H1 (cell line): ENCODE measurements at regions not wholly inside any gene's neighbourhood (a gene's known extent, or its start where the extent isn't known, plus 50 kb on each side); places are given as distances from the start of the nearest gene placed in this dataset.
A peak's percentile ranks its signal among the peaks of the same experiment; 100 is the strongest.

ENCODE experiments used
- CTCF ChIA-PET: fragments of 300-600 bp; sonication (Branson Sonifier 250); formaldehyde crosslinking; loops from one replicate; lab custom pipeline; 2021; ENCODE audit not compliant: partially characterized antibody; lab: Charles Lee
- POLR2A ChIA-PET: fragments of 300-600 bp; sonication (Branson Sonifier 250); formaldehyde crosslinking; loops from one replicate; lab custom pipeline; 2021; ENCODE audit warnings: inconsistent platforms; ENCODE audit not compliant: partially characterized antibody; lab: Charles Lee
- DNase-seq, 2 experiments: peaks; one replicate each; pipeline versions ENCODE4 v3.0.0 to v3.0.0-alpha.2; 2010 to 2022; ENCODE audit warnings: low spot score in 2 of 2, low read depth in 1 of 2, mixed read lengths in 1 of 2
- FAIRE-seq: peaks from 2 replicates; lab custom pipeline; 2011; peaks lifted over from hg19 to GRCh38; lab: Jason Lieb, UNC
- H2AFZ ChIP-seq: 2 replicates; pipeline ENCODE4 v1.8.1; 2012; ENCODE audit warnings: low read length, inconsistent platforms
- H2AK5ac ChIP-seq: 2 replicates; pipeline ENCODE4 v1.6.1; 2013; ENCODE audit warnings: low read depth, low read length
- H2BK120ac ChIP-seq: replicated peaks from 2 replicates; pipeline ENCODE3; 2013; ENCODE audit warnings: low read depth, low read length, inconsistent platforms
- H2BK12ac ChIP-seq: 2 replicates; pipeline ENCODE4 v1.6.1; 2013; ENCODE audit warnings: low read depth, low read length
- H2BK15ac ChIP-seq: 2 replicates; pipeline ENCODE4 v1.6.1; 2013; ENCODE audit warnings: low read length
- H2BK20ac ChIP-seq: 2 replicates; pipeline ENCODE4 v1.6.1; 2013; ENCODE audit warnings: low read length
- H2BK5ac ChIP-seq: 2 replicates; pipeline ENCODE4 v1.6.1; 2013; ENCODE audit warnings: low read depth, low read length
- H3K14ac ChIP-seq: 2 replicates; pipeline ENCODE4 v1.6.1; 2013; ENCODE audit warnings: inconsistent platforms; ENCODE audit not compliant: insufficient read length
- H3K18ac ChIP-seq: 2 replicates; pipeline ENCODE4 v1.6.1; 2013; ENCODE audit warnings: low read length; ENCODE audit errors: extremely low read depth
- H3K23ac ChIP-seq: 2 replicates; pipeline ENCODE4 v1.6.1; 2013; ENCODE audit warnings: inconsistent platforms; ENCODE audit not compliant: insufficient read length
- H3K23me2 ChIP-seq: 2 replicates; pipeline ENCODE4 v1.6.1; 2013; ENCODE audit warnings: low read depth, low read length
- H3K27ac ChIP-seq: 2 replicates; pipeline ENCODE4 v1.6.1; 2011; ENCODE audit warnings: low read depth, low read length, inconsistent platforms
- H3K27me3 ChIP-seq, 4 experiments: replicated peaks in 1 of 4; 1 replicate in 1 of 4; 2 replicates in 3 of 4; pipeline versions ENCODE4 v1.6.1 to v1.8.1; 2011 to 2013; ENCODE audit warnings: low read length in 3 of 4, mild to moderate bottlenecking in 3 of 4, inconsistent platforms in 2 of 4, mixed read lengths in 2 of 4, moderate library complexity in 1 of 4; ENCODE audit not compliant: control insufficient read depth in 3 of 4, insufficient read depth in 3 of 4; ENCODE audit errors: extremely low read depth in 1 of 4
- H3K36me3 ChIP-seq, 4 experiments: 2 replicates each; pipeline versions ENCODE4 v1.6.1 to v1.8.1; 2011 to 2013; ENCODE audit warnings: mild to moderate bottlenecking in 4 of 4, low read length in 3 of 4, moderate library complexity in 2 of 4, control low read depth in 1 of 4, inconsistent platforms in 1 of 4; ENCODE audit not compliant: insufficient read depth in 4 of 4, control insufficient read depth in 2 of 4
- H3K4ac ChIP-seq: replicated peaks from 2 replicates; pipeline ENCODE3; 2013; ENCODE audit warnings: low read length, low read depth, mixed read lengths, inconsistent platforms; ENCODE audit not compliant: insufficient read length
- H3K4me1 ChIP-seq, 4 experiments: replicated peaks in 1 of 4; 1 replicate in 1 of 4; 2 replicates in 3 of 4; pipeline versions ENCODE4 v1.6.1 to v1.8.1; 2011 to 2013; ENCODE audit warnings: low read length in 3 of 4, inconsistent platforms in 2 of 4, mixed read lengths in 1 of 4; ENCODE audit not compliant: insufficient read depth in 4 of 4, control insufficient read depth in 3 of 4
- H3K4me2 ChIP-seq, 2 experiments: 2 replicates each; pipeline versions ENCODE4 v1.6.1 to v1.8.1; 2011 to 2013; ENCODE audit warnings: low read depth in 2 of 2, low read length in 2 of 2, control low read depth in 1 of 2, inconsistent platforms in 1 of 2, mild to moderate bottlenecking in 1 of 2; ENCODE audit not compliant: insufficient read depth in 1 of 2
- H3K4me3 ChIP-seq, 4 experiments: fragments of 200-600, 300-600 bp in 1 of 4; sonication (generic), shearing (Covaris generic), sonication (Bioruptor Twin) in 1 of 4; 2 replicates each; pipeline versions ENCODE4 v1.5.1 to v1.8.1; 2011 to 2016; ENCODE audit warnings: low read length in 4 of 4, low read depth in 3 of 4, control low read depth in 2 of 4, inconsistent platforms in 2 of 4, mild to moderate bottlenecking in 2 of 4, mixed read lengths in 1 of 4, moderate library complexity in 1 of 4; ENCODE audit not compliant: insufficient read depth in 2 of 4; ENCODE audit errors: extremely low read depth in 1 of 4
- H3K56ac ChIP-seq: replicated peaks from 2 replicates; pipeline ENCODE3; 2013; ENCODE audit warnings: low read depth, mild to moderate bottlenecking, mixed read lengths, low read length, inconsistent platforms; ENCODE audit not compliant: insufficient read length
- H3K79me1 ChIP-seq: 2 replicates; pipeline ENCODE4 v1.6.1; 2013; ENCODE audit warnings: low read depth, low read length, control low read depth
- H3K79me2 ChIP-seq, 2 experiments: 2 replicates each; pipeline versions ENCODE4 v1.6.1 to v1.8.1; 2012 to 2013; ENCODE audit warnings: low read length in 2 of 2, mild to moderate bottlenecking in 2 of 2, inconsistent platforms in 1 of 2; ENCODE audit not compliant: insufficient read depth in 2 of 2, control insufficient read depth in 1 of 2
- H3K9ac ChIP-seq, 4 experiments: replicated peaks in 1 of 4; 1 replicate in 1 of 4; 2 replicates in 3 of 4; pipeline versions ENCODE4 v1.6.1 to v1.8.1; 2011 to 2013; ENCODE audit warnings: low read depth in 3 of 4, low read length in 3 of 4, control low read depth in 2 of 4, mild to moderate bottlenecking in 2 of 4, moderate library complexity in 2 of 4, inconsistent platforms in 1 of 4; ENCODE audit errors: extremely low read depth in 1 of 4
- H3K9me3 ChIP-seq, 2 experiments: 2 replicates each; pipeline versions ENCODE4 v1.6.1 to v1.8.1; 2012 to 2013; ENCODE audit warnings: mild to moderate bottlenecking in 2 of 2, moderate library complexity in 2 of 2, control low read depth in 1 of 2, inconsistent platforms in 1 of 2, low read depth in 1 of 2, low read length in 1 of 2, mixed read lengths in 1 of 2; ENCODE audit not compliant: insufficient read depth in 2 of 2
- H4K20me1 ChIP-seq, 2 experiments: replicated peaks in 1 of 2; 2 replicates each; pipeline versions ENCODE3 to v1.8.1; 2011 to 2013; ENCODE audit warnings: inconsistent platforms in 2 of 2, low read length in 2 of 2, mild to moderate bottlenecking in 1 of 2; ENCODE audit not compliant: insufficient read depth in 2 of 2, control insufficient read depth in 1 of 2
- H4K5ac ChIP-seq: 2 replicates; pipeline ENCODE4 v1.6.1; 2013; ENCODE audit warnings: low read length, low read depth, mixed read lengths, inconsistent platforms; ENCODE audit not compliant: insufficient read length
- H4K8ac ChIP-seq: 2 replicates; pipeline ENCODE4 v1.8.0; 2013; ENCODE audit warnings: mild to moderate bottlenecking, moderate library complexity, low read length, inconsistent platforms; ENCODE audit not compliant: insufficient read depth; ENCODE audit errors: extremely low read depth
- H4K91ac ChIP-seq: replicated peaks from 2 replicates; pipeline ENCODE3; 2013; ENCODE audit warnings: low read length, mixed read lengths, inconsistent platforms; ENCODE audit not compliant: insufficient read length
- CBX8 ChIP-seq: fragments of 300-800, 300-1000 bp; sonication (generic); IDR thresholded peaks from 2 replicates; pipeline ENCODE4 v1.7.1; 2016; ENCODE audit warnings: low read depth, low read length, borderline replicate concordance
- CHD1 ChIP-seq: IDR thresholded peaks from 2 replicates; pipeline ENCODE4 v1.6.1; 2012; ENCODE audit warnings: low read depth, low read length, improper control_type of control experiment
- CREB1 ChIP-seq: IDR thresholded peaks from 2 replicates; pipeline ENCODE4 v1.6.1; 2012; ENCODE audit warnings: inconsistent platforms
- PHF8 ChIP-seq: fragments of 200-600 bp; sonication (generic); conservative IDR thresholded peaks from 2 replicates; pipeline ENCODE4 v1.7.1; 2012; ENCODE audit warnings: low read depth, mild to moderate bottlenecking, inconsistent platforms, low read length, moderate library complexity
- TCF12 ChIP-seq: IDR thresholded peaks from 2 replicates; pipeline ENCODE4 v1.6.1; 2011; ENCODE audit warnings: low read depth, mild to moderate bottlenecking, low read length
- WGBS, 2 experiments: shearing (Covaris generic) in 1 of 2; methylation state at CpG; one replicate each; pipeline versions ENCODE4 v1.1.6 to v1.1.7; 2013 to 2015; ENCODE audit warnings: low lambda C conversion rate in 2 of 2, mixed read lengths in 2 of 2, inconsistent platforms in 1 of 2, low coverage in 1 of 2, missing lambda C conversion rate in 1 of 2; ENCODE audit not compliant: insufficient replicate concordance in 2 of 2, insufficient coverage in 1 of 2, insufficient read length in 1 of 2; ENCODE audit errors: extremely low coverage in 1 of 2, missing lambda C conversion rate in 1 of 2; 5-methylcytosine and 5-hydroxymethylcytosine counted together
- TF ChIP-seq, protein P1 (sequence below): IDR thresholded peaks from 2 replicates; pipeline ENCODE4 v1.6.1; 2011; ENCODE audit warnings: low read depth, mild to moderate bottlenecking, low read length; ENCODE audit not compliant: insufficient read depth
- TF ChIP-seq, protein P2 (sequence below): IDR thresholded peaks from 2 replicates; pipeline ENCODE4 v1.6.1; 2012; ENCODE audit warnings: low read length, inconsistent platforms

DNA sequence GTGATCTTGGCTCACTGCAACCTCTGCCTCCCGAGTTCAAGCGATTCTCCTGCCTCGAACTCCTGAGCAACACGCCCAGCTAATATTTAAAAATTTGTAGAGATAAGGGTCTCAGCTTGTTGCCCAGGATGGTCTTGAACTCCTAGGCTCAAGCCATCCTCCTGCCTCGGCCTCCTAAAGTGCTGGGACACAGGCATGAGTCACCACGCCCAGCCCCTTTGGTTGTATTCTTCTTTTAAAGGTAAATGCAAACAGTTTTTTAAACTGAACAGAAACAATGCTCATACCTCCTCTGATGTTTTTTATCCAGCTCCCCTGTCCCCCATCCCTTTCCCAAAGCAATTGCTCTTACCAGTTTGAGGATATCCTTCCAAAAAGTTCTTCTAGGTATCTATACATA is 79.5 kb upstream of the DUSP5 start:
- WGBS, 2 experiments = 77% methylated on average over 6 of the region's 6 CpGs; no CpG with 5 or more reads in 1 of the 2 experiments
- Histone ChIP-seq H3K27ac (no peak overlapping the region), H3K4me3 (no peak overlapping the region), H3K79me2 (no peaks in the 10 kb centered on the region), H2BK15ac (no peak overlapping the region), H3K79me1 (no peaks in the 10 kb centered on the region), H3K4me1 (peaks cover 0 to 8% (median 3%) of the 10 kb centered on the region in 4 experiments; a peak in 3 of 7 replicates), H3K4me2 (no peak overlapping the region), H3K4ac (no peak overlapping the region), H3K9ac (no peak overlapping the region), H3K27me3 (no peaks in the 10 kb centered on the region), H4K5ac (no peak overlapping the region), H3K56ac (no peak overlapping the region), H2BK120ac (no peak overlapping the region), H4K91ac (no peak overlapping the region), H2AK5ac (no peak overlapping the region), H3K18ac (no peak overlapping the region), H3K14ac (no peak overlapping the region), H3K23me2 (peaks cover 2% of the 10 kb centered on the region; the same call in 1 of the 2 replicates), H3K9me3 (no peaks in the 10 kb centered on the region), H3K36me3 (no peaks in the 10 kb centered on the region), H2BK12ac (0 out of 2 replicates have a peak overlapping the region, but pooled peaks have one; percentile 9), H4K8ac (no peak overlapping the region), H4K20me1 (no peaks in the 10 kb centered on the region), H2AFZ (no peak overlapping the region), H2BK5ac (no peak overlapping the region), H2BK20ac (no peak overlapping the region), H3K23ac (no peak overlapping the region)
- no peak for FAIRE-seq
- no peak for DNase-seq
- CTCF ChIA-PET = interaction anchor here (0.9 to 2.0 kb wide), 2 partner anchors 10 to 25 kb away, joined by 4 to 5 read pairs; no protein-coding TSS in a partner anchor
- POLR2A ChIA-PET = no interaction called here
- no peak for TF ChIP-seq CHD1
- TF ChIP-seq, protein P1, sequence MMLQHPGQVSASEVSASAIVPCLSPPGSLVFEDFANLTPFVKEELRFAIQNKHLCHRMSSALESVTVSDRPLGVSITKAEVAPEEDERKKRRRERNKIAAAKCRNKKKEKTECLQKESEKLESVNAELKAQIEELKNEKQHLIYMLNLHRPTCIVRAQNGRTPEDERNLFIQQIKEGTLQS = no peak
- no peak for TF ChIP-seq TCF12
- TF ChIP-seq, protein P2, sequence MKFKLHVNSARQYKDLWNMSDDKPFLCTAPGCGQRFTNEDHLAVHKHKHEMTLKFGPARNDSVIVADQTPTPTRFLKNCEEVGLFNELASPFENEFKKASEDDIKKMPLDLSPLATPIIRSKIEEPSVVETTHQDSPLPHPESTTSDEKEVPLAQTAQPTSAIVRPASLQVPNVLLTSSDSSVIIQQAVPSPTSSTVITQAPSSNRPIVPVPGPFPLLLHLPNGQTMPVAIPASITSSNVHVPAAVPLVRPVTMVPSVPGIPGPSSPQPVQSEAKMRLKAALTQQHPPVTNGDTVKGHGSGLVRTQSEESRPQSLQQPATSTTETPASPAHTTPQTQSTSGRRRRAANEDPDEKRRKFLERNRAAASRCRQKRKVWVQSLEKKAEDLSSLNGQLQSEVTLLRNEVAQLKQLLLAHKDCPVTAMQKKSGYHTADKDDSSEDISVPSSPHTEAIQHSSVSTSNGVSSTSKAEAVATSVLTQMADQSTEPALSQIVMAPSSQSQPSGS = no peak
- TF ChIP-seq PHF8 = no peak
- no peak for TF ChIP-seq CREB1
- no peak for TF ChIP-seq CBX8
